ENCODE measurements at regions not wholly inside any gene's neighbourhood (a gene's known extent, or its start where the extent isn't known, plus 50 kb on each side); places are given as distances from the start of the nearest gene placed in this dataset.

GRCh38 chr2:185502351-185502750, 236.3 kb upstream of the FSIP2 start (continued):
- TF ChIP-seq, protein P1, sequence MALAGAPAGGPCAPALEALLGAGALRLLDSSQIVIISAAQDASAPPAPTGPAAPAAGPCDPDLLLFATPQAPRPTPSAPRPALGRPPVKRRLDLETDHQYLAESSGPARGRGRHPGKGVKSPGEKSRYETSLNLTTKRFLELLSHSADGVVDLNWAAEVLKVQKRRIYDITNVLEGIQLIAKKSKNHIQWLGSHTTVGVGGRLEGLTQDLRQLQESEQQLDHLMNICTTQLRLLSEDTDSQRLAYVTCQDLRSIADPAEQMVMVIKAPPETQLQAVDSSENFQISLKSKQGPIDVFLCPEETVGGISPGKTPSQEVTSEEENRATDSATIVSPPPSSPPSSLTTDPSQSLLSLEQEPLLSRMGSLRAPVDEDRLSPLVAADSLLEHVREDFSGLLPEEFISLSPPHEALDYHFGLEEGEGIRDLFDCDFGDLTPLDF (CRISPR knock-in tag; IDR thresholded peaks at IDR 0.05), result no peak
- TF ChIP-seq CREB1 (CRISPR knock-in tag; IDR thresholded peaks at IDR 0.05) (no peak), FOXK1 (CRISPR knock-in tag; IDR thresholded peaks at IDR 0.05) (no peak), TCF7 (CRISPR knock-in tag; IDR thresholded peaks at IDR 0.05; ENCODE audit: low read depth) (no peak), PRRX2 (CRISPR knock-in tag; IDR thresholded peaks at IDR 0.05) (no peak), GTF2I (CRISPR knock-in tag; conservative IDR thresholded peaks at IDR 0.05) (no peak)

DNA sequence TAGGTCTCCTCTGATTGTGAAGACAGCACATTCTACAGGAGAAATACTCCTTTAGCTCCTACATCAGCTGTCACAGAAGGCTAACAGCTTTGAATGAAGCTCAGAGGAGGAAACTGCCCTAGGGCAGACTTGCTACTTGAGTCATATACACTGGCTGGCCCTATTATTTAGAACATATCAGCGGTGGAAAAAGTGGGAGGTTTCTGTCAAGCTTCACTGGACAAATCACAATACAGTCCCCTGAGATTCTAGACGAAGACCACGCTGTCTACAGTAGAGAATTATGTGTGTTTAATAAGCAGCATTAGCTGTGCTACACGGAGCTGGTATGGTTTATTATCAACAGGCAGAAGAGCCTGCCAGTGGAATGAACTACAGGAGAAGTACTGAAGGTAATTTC, 230.9 kb upstream of the FSIP2 start:
- ChIA-PET POLR2A (no interaction called here), CTCF (interaction anchor here (1.6 kb wide), 1 partner anchor 231 kb away, joined by 4 read pairs; no protein-coding TSS in a partner anchor)
- H3K4me3 Mint-ChIP-seq, result no peak overlapping the region
- H3K4me1 Mint-ChIP-seq, result no peaks in the 10 kb centered on the region
- H3K36me3 Mint-ChIP-seq, result peaks cover 40% of the 10 kb centered on the region
- no peaks in the 10 kb centered on the region for H3K27me3 Mint-ChIP-seq (ENCODE audit: low read depth)
- no peak overlapping the region for H3K27ac Mint-ChIP-seq
- peaks cover 43% of the 10 kb centered on the region for H3K9me3 Mint-ChIP-seq
- DNase-seq (ENCODE audit: low spot score), result no peak
- no peak for ATAC-seq
- TF ChIP-seq E2F5 (CRISPR knock-in tag; IDR thresholded peaks at IDR 0.05) (no peak), ZBTB21 (CRISPR knock-in tag; IDR thresholded peaks at IDR 0.05; ENCODE audit: borderline replicate concordance) (no peak), ZBTB43 (CRISPR knock-in tag; IDR thresholded peaks at IDR 0.05) (no peak), MYBL2 (CRISPR knock-in tag; IDR thresholded peaks at IDR 0.05) (no peak), IRF1 (CRISPR knock-in tag; IDR thresholded peaks at IDR 0.05) (no peak), TEAD4 (CRISPR knock-in tag; IDR thresholded peaks at IDR 0.05) (no peak), ZNF232 (CRISPR knock-in tag; IDR thresholded peaks at IDR 0.05) (no peak), ZNF121 (CRISPR knock-in tag; IDR thresholded peaks at IDR 0.05) (no peak), SMAD4 (CRISPR knock-in tag; IDR thresholded peaks at IDR 0.05) (no peak), FOXP1 (CRISPR knock-in tag; IDR thresholded peaks at IDR 0.05; ENCODE audit: borderline replicate concordance) (no peak), USF2 (CRISPR knock-in tag; IDR thresholded peaks at IDR 0.05) (no peak), SOX15 (CRISPR knock-in tag; IDR thresholded peaks at IDR 0.05) (no peak), HMGA2 (CRISPR knock-in tag; IDR thresholded peaks at IDR 0.05) (no peak)
- TF ChIP-seq, protein P2, sequence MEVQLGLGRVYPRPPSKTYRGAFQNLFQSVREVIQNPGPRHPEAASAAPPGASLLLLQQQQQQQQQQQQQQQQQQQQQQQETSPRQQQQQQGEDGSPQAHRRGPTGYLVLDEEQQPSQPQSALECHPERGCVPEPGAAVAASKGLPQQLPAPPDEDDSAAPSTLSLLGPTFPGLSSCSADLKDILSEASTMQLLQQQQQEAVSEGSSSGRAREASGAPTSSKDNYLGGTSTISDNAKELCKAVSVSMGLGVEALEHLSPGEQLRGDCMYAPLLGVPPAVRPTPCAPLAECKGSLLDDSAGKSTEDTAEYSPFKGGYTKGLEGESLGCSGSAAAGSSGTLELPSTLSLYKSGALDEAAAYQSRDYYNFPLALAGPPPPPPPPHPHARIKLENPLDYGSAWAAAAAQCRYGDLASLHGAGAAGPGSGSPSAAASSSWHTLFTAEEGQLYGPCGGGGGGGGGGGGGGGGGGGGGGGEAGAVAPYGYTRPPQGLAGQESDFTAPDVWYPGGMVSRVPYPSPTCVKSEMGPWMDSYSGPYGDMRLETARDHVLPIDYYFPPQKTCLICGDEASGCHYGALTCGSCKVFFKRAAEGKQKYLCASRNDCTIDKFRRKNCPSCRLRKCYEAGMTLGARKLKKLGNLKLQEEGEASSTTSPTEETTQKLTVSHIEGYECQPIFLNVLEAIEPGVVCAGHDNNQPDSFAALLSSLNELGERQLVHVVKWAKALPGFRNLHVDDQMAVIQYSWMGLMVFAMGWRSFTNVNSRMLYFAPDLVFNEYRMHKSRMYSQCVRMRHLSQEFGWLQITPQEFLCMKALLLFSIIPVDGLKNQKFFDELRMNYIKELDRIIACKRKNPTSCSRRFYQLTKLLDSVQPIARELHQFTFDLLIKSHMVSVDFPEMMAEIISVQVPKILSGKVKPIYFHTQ (CRISPR knock-in tag; IDR thresholded peaks at IDR 0.05), result no peak
- TF ChIP-seq, protein P1 (CRISPR knock-in tag; IDR thresholded peaks at IDR 0.05), result no peak
- TF ChIP-seq, protein P3, sequence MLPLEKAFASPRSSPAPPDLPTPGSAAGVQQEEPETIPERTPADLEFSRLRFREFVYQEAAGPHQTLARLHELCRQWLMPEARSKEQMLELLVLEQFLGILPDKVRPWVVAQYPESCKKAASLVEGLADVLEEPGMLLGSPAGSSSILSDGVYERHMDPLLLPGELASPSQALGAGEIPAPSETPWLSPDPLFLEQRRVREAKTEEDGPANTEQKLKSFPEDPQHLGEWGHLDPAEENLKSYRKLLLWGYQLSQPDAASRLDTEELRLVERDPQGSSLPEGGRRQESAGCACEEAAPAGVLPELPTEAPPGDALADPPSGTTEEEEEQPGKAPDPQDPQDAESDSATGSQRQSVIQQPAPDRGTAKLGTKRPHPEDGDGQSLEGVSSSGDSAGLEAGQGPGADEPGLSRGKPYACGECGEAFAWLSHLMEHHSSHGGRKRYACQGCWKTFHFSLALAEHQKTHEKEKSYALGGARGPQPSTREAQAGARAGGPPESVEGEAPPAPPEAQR (CRISPR knock-in tag; IDR thresholded peaks at IDR 0.05), result no peak
- TF ChIP-seq, protein P4, sequence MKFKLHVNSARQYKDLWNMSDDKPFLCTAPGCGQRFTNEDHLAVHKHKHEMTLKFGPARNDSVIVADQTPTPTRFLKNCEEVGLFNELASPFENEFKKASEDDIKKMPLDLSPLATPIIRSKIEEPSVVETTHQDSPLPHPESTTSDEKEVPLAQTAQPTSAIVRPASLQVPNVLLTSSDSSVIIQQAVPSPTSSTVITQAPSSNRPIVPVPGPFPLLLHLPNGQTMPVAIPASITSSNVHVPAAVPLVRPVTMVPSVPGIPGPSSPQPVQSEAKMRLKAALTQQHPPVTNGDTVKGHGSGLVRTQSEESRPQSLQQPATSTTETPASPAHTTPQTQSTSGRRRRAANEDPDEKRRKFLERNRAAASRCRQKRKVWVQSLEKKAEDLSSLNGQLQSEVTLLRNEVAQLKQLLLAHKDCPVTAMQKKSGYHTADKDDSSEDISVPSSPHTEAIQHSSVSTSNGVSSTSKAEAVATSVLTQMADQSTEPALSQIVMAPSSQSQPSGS (CRISPR knock-in tag; IDR thresholded peaks at IDR 0.05; ENCODE audit: borderline replicate concordance, low read depth), result no peak
